H1 (cell line): ENCODE measurements at regions not wholly inside any gene's neighbourhood (a gene's known extent, or its start where the extent isn't known, plus 50 kb on each side); places are given as distances from the start of the nearest gene placed in this dataset.

Source experiments
- CTCF ChIA-PET: fragments of 300-600 bp; sonication (Branson Sonifier 250); formaldehyde crosslinking; loops from one replicate; lab custom pipeline; 2021; ENCODE audit not compliant: partially characterized antibody; lab: Charles Lee
- POLR2A ChIA-PET: fragments of 300-600 bp; sonication (Branson Sonifier 250); formaldehyde crosslinking; loops from one replicate; lab custom pipeline; 2021; ENCODE audit warnings: inconsistent platforms; ENCODE audit not compliant: partially characterized antibody; lab: Charles Lee
- DNase-seq, 2 experiments: peaks; one replicate each; pipeline versions ENCODE4 v3.0.0 to v3.0.0-alpha.2; 2010 to 2022; ENCODE audit warnings: low spot score in 2 of 2, low read depth in 1 of 2, mixed read lengths in 1 of 2
- FAIRE-seq: peaks from 2 replicates; lab custom pipeline; 2011; peaks lifted over from hg19 to GRCh38; lab: Jason Lieb, UNC
- H2AFZ ChIP-seq: 2 replicates; pipeline ENCODE4 v1.8.1; 2012; ENCODE audit warnings: low read length, inconsistent platforms
- H2AK5ac ChIP-seq: 2 replicates; pipeline ENCODE4 v1.6.1; 2013; ENCODE audit warnings: low read depth, low read length
- H2BK120ac ChIP-seq: replicated peaks from 2 replicates; pipeline ENCODE3; 2013; ENCODE audit warnings: low read depth, low read length, inconsistent platforms
- H2BK12ac ChIP-seq: 2 replicates; pipeline ENCODE4 v1.6.1; 2013; ENCODE audit warnings: low read depth, low read length
- H2BK15ac ChIP-seq: 2 replicates; pipeline ENCODE4 v1.6.1; 2013; ENCODE audit warnings: low read length
- H2BK20ac ChIP-seq: 2 replicates; pipeline ENCODE4 v1.6.1; 2013; ENCODE audit warnings: low read length
- H2BK5ac ChIP-seq: 2 replicates; pipeline ENCODE4 v1.6.1; 2013; ENCODE audit warnings: low read depth, low read length
- H3K14ac ChIP-seq: 2 replicates; pipeline ENCODE4 v1.6.1; 2013; ENCODE audit warnings: inconsistent platforms; ENCODE audit not compliant: insufficient read length
- H3K18ac ChIP-seq: 2 replicates; pipeline ENCODE4 v1.6.1; 2013; ENCODE audit warnings: low read length; ENCODE audit errors: extremely low read depth
- H3K23ac ChIP-seq: 2 replicates; pipeline ENCODE4 v1.6.1; 2013; ENCODE audit warnings: inconsistent platforms; ENCODE audit not compliant: insufficient read length
- H3K23me2 ChIP-seq: 2 replicates; pipeline ENCODE4 v1.6.1; 2013; ENCODE audit warnings: low read depth, low read length
- H3K27ac ChIP-seq: 2 replicates; pipeline ENCODE4 v1.6.1; 2011; ENCODE audit warnings: low read depth, low read length, inconsistent platforms
- H3K27me3 ChIP-seq, 4 experiments: replicated peaks in 1 of 4; 1 replicate in 1 of 4; 2 replicates in 3 of 4; pipeline versions ENCODE4 v1.6.1 to v1.8.1; 2011 to 2013; ENCODE audit warnings: low read length in 3 of 4, mild to moderate bottlenecking in 3 of 4, inconsistent platforms in 2 of 4, mixed read lengths in 2 of 4, moderate library complexity in 1 of 4; ENCODE audit not compliant: control insufficient read depth in 3 of 4, insufficient read depth in 3 of 4; ENCODE audit errors: extremely low read depth in 1 of 4
- H3K36me3 ChIP-seq, 4 experiments: 2 replicates each; pipeline versions ENCODE4 v1.6.1 to v1.8.1; 2011 to 2013; ENCODE audit warnings: mild to moderate bottlenecking in 4 of 4, low read length in 3 of 4, moderate library complexity in 2 of 4, control low read depth in 1 of 4, inconsistent platforms in 1 of 4; ENCODE audit not compliant: insufficient read depth in 4 of 4, control insufficient read depth in 2 of 4
- H3K4ac ChIP-seq: replicated peaks from 2 replicates; pipeline ENCODE3; 2013; ENCODE audit warnings: low read length, low read depth, mixed read lengths, inconsistent platforms; ENCODE audit not compliant: insufficient read length
- H3K4me1 ChIP-seq, 4 experiments: replicated peaks in 1 of 4; 1 replicate in 1 of 4; 2 replicates in 3 of 4; pipeline versions ENCODE4 v1.6.1 to v1.8.1; 2011 to 2013; ENCODE audit warnings: low read length in 3 of 4, inconsistent platforms in 2 of 4, mixed read lengths in 1 of 4; ENCODE audit not compliant: insufficient read depth in 4 of 4, control insufficient read depth in 3 of 4
- H3K4me2 ChIP-seq, 2 experiments: 2 replicates each; pipeline versions ENCODE4 v1.6.1 to v1.8.1; 2011 to 2013; ENCODE audit warnings: low read depth in 2 of 2, low read length in 2 of 2, control low read depth in 1 of 2, inconsistent platforms in 1 of 2, mild to moderate bottlenecking in 1 of 2; ENCODE audit not compliant: insufficient read depth in 1 of 2
- H3K4me3 ChIP-seq, 4 experiments: fragments of 200-600, 300-600 bp in 1 of 4; sonication (generic), shearing (Covaris generic), sonication (Bioruptor Twin) in 1 of 4; 2 replicates each; pipeline versions ENCODE4 v1.5.1 to v1.8.1; 2011 to 2016; ENCODE audit warnings: low read length in 4 of 4, low read depth in 3 of 4, control low read depth in 2 of 4, inconsistent platforms in 2 of 4, mild to moderate bottlenecking in 2 of 4, mixed read lengths in 1 of 4, moderate library complexity in 1 of 4; ENCODE audit not compliant: insufficient read depth in 2 of 4; ENCODE audit errors: extremely low read depth in 1 of 4
- H3K56ac ChIP-seq: replicated peaks from 2 replicates; pipeline ENCODE3; 2013; ENCODE audit warnings: low read depth, mild to moderate bottlenecking, mixed read lengths, low read length, inconsistent platforms; ENCODE audit not compliant: insufficient read length
- H3K79me1 ChIP-seq: 2 replicates; pipeline ENCODE4 v1.6.1; 2013; ENCODE audit warnings: low read depth, low read length, control low read depth
- H3K79me2 ChIP-seq, 2 experiments: 2 replicates each; pipeline versions ENCODE4 v1.6.1 to v1.8.1; 2012 to 2013; ENCODE audit warnings: low read length in 2 of 2, mild to moderate bottlenecking in 2 of 2, inconsistent platforms in 1 of 2; ENCODE audit not compliant: insufficient read depth in 2 of 2, control insufficient read depth in 1 of 2
- H3K9ac ChIP-seq, 4 experiments: replicated peaks in 1 of 4; 1 replicate in 1 of 4; 2 replicates in 3 of 4; pipeline versions ENCODE4 v1.6.1 to v1.8.1; 2011 to 2013; ENCODE audit warnings: low read depth in 3 of 4, low read length in 3 of 4, control low read depth in 2 of 4, mild to moderate bottlenecking in 2 of 4, moderate library complexity in 2 of 4, inconsistent platforms in 1 of 4; ENCODE audit errors: extremely low read depth in 1 of 4
- H3K9me3 ChIP-seq, 2 experiments: 2 replicates each; pipeline versions ENCODE4 v1.6.1 to v1.8.1; 2012 to 2013; ENCODE audit warnings: mild to moderate bottlenecking in 2 of 2, moderate library complexity in 2 of 2, control low read depth in 1 of 2, inconsistent platforms in 1 of 2, low read depth in 1 of 2, low read length in 1 of 2, mixed read lengths in 1 of 2; ENCODE audit not compliant: insufficient read depth in 2 of 2
- H4K20me1 ChIP-seq, 2 experiments: replicated peaks in 1 of 2; 2 replicates each; pipeline versions ENCODE3 to v1.8.1; 2011 to 2013; ENCODE audit warnings: inconsistent platforms in 2 of 2, low read length in 2 of 2, mild to moderate bottlenecking in 1 of 2; ENCODE audit not compliant: insufficient read depth in 2 of 2, control insufficient read depth in 1 of 2
- H4K5ac ChIP-seq: 2 replicates; pipeline ENCODE4 v1.6.1; 2013; ENCODE audit warnings: low read length, low read depth, mixed read lengths, inconsistent platforms; ENCODE audit not compliant: insufficient read length
- H4K8ac ChIP-seq: 2 replicates; pipeline ENCODE4 v1.8.0; 2013; ENCODE audit warnings: mild to moderate bottlenecking, moderate library complexity, low read length, inconsistent platforms; ENCODE audit not compliant: insufficient read depth; ENCODE audit errors: extremely low read depth
- H4K91ac ChIP-seq: replicated peaks from 2 replicates; pipeline ENCODE3; 2013; ENCODE audit warnings: low read length, mixed read lengths, inconsistent platforms; ENCODE audit not compliant: insufficient read length
- CBX5 ChIP-seq: fragments of 300-800, 300-1000 bp; sonication (generic); IDR thresholded peaks from 2 replicates; pipeline ENCODE4 v1.7.1; 2016; ENCODE audit warnings: antibody characterized with exemption, low read length, low read depth
- CHD1 ChIP-seq: IDR thresholded peaks from 2 replicates; pipeline ENCODE4 v1.6.1; 2012; ENCODE audit warnings: low read depth, low read length, improper control_type of control experiment
- E2F6 ChIP-seq: IDR thresholded peaks from 2 replicates; pipeline ENCODE4 v1.6.1; 2012; ENCODE audit warnings: inconsistent platforms
- EZH2 ChIP-seq: fragments of 200-600 bp; sonication (generic); IDR thresholded peaks from 2 replicates; pipeline ENCODE4 v1.7.1; 2012; ENCODE audit warnings: low read depth, mild to moderate bottlenecking, moderate library complexity, low read length, inconsistent platforms; ENCODE audit not compliant: severe bottlenecking
- GABPA ChIP-seq: IDR thresholded peaks from 2 replicates; pipeline ENCODE4 v1.6.1; 2011; ENCODE audit warnings: mild to moderate bottlenecking, low read length, moderate library complexity, borderline replicate concordance; ENCODE audit not compliant: insufficient read depth
- KDM5A ChIP-seq: fragments of 200-600 bp; IDR thresholded peaks from 2 replicates; pipeline ENCODE4 v1.7.1; 2012; ENCODE audit warnings: mild to moderate bottlenecking, low read length, inconsistent platforms, mixed read lengths
- RFX5 ChIP-seq: IDR thresholded peaks from 2 replicates; pipeline ENCODE4 v1.6.1; 2011; ENCODE audit warnings: low read depth, low read length, improper control_type of control experiment, borderline replicate concordance
- SP1 ChIP-seq: IDR thresholded peaks from 2 replicates; pipeline ENCODE4 v1.6.1; 2011; ENCODE audit warnings: low read depth, low read length
- SP4 ChIP-seq: IDR thresholded peaks from 2 replicates; pipeline ENCODE4 v1.6.1; 2012; ENCODE audit warnings: low read length, inconsistent platforms
- YY1 ChIP-seq: IDR thresholded peaks from 2 replicates; pipeline ENCODE4 v1.6.1; 2011; ENCODE audit warnings: low read depth, mild to moderate bottlenecking, low read length
- WGBS, 2 experiments: shearing (Covaris generic) in 1 of 2; methylation state at CpG; one replicate each; pipeline versions ENCODE4 v1.1.6 to v1.1.7; 2013 to 2015; ENCODE audit warnings: low lambda C conversion rate in 2 of 2, mixed read lengths in 2 of 2, inconsistent platforms in 1 of 2, low coverage in 1 of 2, missing lambda C conversion rate in 1 of 2; ENCODE audit not compliant: insufficient replicate concordance in 2 of 2, insufficient coverage in 1 of 2, insufficient read length in 1 of 2; ENCODE audit errors: extremely low coverage in 1 of 2, missing lambda C conversion rate in 1 of 2; 5-methylcytosine and 5-hydroxymethylcytosine counted together
- TF ChIP-seq, protein P1 (sequence below): IDR thresholded peaks from 2 replicates; pipeline ENCODE4 v1.6.1; 2011; ENCODE audit warnings: low read depth, mild to moderate bottlenecking, low read length; ENCODE audit not compliant: insufficient read depth

DNA sequence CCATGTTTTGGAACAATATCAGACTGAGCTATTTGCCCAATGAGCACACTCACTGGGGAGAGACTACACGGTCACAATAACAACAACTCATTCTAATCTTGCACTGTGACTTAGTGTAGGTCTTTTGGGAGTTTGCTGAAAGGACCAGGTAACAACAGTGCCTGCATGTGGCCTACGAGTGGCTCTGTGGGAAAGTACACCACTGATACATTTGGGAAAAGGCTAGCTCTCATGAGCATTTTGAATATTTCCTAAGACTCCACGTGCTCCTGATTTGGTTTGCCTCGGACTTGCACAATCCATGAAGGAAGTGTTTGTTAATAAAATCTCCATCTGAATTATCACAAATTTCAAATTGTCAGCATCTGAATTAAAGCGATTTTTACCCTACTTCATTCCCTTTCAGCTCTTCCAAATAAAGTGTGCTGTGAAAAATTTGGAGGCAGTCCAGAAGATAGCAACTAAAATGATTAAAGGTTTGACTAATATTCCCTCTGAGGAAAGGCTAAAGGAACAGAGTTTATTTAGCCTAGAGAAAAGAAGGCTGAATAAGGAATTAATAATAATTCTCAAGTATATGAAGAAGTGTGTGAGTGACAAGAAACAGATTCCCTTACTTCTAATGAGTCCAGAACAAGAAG, 406.4 kb downstream of the PPARGC1A start:
- H3K9ac ChIP-seq = no peak overlapping the region
- DNase-seq (no peak), FAIRE-seq (no peak)
- H4K91ac ChIP-seq = no peak overlapping the region
- no peaks in the 10 kb centered on the region for H3K27me3 ChIP-seq
- peak overlapping the region; percentile 36; the same call in 1 of the 2 replicates for H2AFZ ChIP-seq
- H3K4me2 ChIP-seq = no peak overlapping the region
- no peak overlapping the region for H3K56ac ChIP-seq
- no peaks in the 10 kb centered on the region for H3K23me2 ChIP-seq
- no peak overlapping the region for H4K5ac ChIP-seq
- no peaks in the 10 kb centered on the region for H4K20me1 ChIP-seq
- no peak overlapping the region for H3K4ac ChIP-seq
- H2BK12ac ChIP-seq = no peak overlapping the region
- ChIA-PET CTCF (interaction anchor here (0.5 kb wide), 1 partner anchor 138 kb away, joined by 3 read pairs; no protein-coding TSS in a partner anchor), POLR2A (no interaction called here)
- no peak overlapping the region for H3K14ac ChIP-seq
- H2AK5ac ChIP-seq = no peak overlapping the region
- no peak overlapping the region for H2BK20ac ChIP-seq
- no peak overlapping the region for H3K23ac ChIP-seq
- no peak overlapping the region for H2BK120ac ChIP-seq
- no peaks in the 10 kb centered on the region for H3K79me1 ChIP-seq
- H4K8ac ChIP-seq = no peak overlapping the region
- no peaks in the 10 kb centered on the region; a peak in 2 of 4 replicates for H3K9me3 ChIP-seq
- TF ChIP-seq KDM5A (no peak), CBX5 (no peak), YY1 (no peak), SP4 (no peak), GABPA (no peak), EZH2 (no peak), E2F6 (no peak), CHD1 (no peak), RFX5 (no peak), SP1 (no peak)
- TF ChIP-seq, protein P1, sequence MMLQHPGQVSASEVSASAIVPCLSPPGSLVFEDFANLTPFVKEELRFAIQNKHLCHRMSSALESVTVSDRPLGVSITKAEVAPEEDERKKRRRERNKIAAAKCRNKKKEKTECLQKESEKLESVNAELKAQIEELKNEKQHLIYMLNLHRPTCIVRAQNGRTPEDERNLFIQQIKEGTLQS = no peak
- no peak overlapping the region for H2BK15ac ChIP-seq
- 90% methylated on average over 5 of the region's 5 CpGs; no CpG with 5 or more reads in 1 of the 2 experiments for WGBS, 2 experiments
- no peak overlapping the region for H3K4me3 ChIP-seq
- H3K79me2 ChIP-seq = no peaks in the 10 kb centered on the region
- no peak overlapping the region for H3K27ac ChIP-seq
- no peaks in the 10 kb centered on the region for H3K4me1 ChIP-seq
- H2BK5ac ChIP-seq = no peak overlapping the region
- H3K18ac ChIP-seq = no peak overlapping the region
- H3K36me3 ChIP-seq = no peaks in the 10 kb centered on the region
